ENCODE measurements at regions not wholly inside any gene's neighbourhood (a gene's known extent, or its start where the extent isn't known, plus 50 kb on each side); places are given as distances from the start of the nearest gene placed in this dataset.

- no peaks in the 10 kb centered on the region for H3K36me3 ChIP-seq (ENCODE audit: control insufficient read depth in 4 of 4, insufficient read depth in 4 of 4, low read length in 4 of 4)
These were observed 57.1 kb upstream of the NKAP start for GRCh38 chrX:120000490-120001246.

GRCh38 chrX:119999087-119999634, 55.6 kb upstream of the NKAP start:
- TF ChIP-seq CTCF (IDR thresholded peaks at IDR 0.05; ENCODE audit: control extremely low read depth, extremely low read depth), result no peak
- no peak for DNase-seq
- Histone ChIP-seq H3K4me3 (no peak overlapping the region), H3K27me3 (ENCODE audit: control insufficient read depth in 3 of 3, insufficient read depth in 3 of 3, low read length in 2 of 3) (peaks cover 11 to 74% (median 64%) of the 10 kb centered on the region in 3 donors), H3K4me1 (ENCODE audit: control insufficient read depth in 5 of 5, insufficient read depth in 5 of 5, low read length in 5 of 5) (no peaks in the 10 kb centered on the region), H3K9me3 (ENCODE audit: control insufficient read depth in 4 of 4, insufficient read depth in 3 of 4, low read length in 3 of 4) (no peaks in the 10 kb centered on the region), H3K9ac (ENCODE audit: insufficient read depth in 1 of 2, low read length in 2 of 2) (no peak overlapping the region), H3K27ac (ENCODE audit: low read depth in 1 of 2, low read length in 1 of 2) (no peak overlapping the region), H3K36me3 (ENCODE audit: control insufficient read depth in 4 of 4, insufficient read depth in 4 of 4, low read length in 4 of 4) (no peaks in the 10 kb centered on the region)
- 5 to 34% methylated on average over 19 to 20 of the region's 20 CpGs for WGBS, 2 donors
- no peak for ATAC-seq (ENCODE audit: insufficient read depth, low FRiP score)

More at GRCh38 chrX:120000490-120001246, 57.1 kb upstream of the NKAP start:
- Histone ChIP-seq H3K4me1 (ENCODE audit: control insufficient read depth in 5 of 5, insufficient read depth in 5 of 5, low read length in 5 of 5) (no peaks in the 10 kb centered on the region), H3K9ac (ENCODE audit: insufficient read depth in 1 of 2, low read length in 2 of 2) (no peak overlapping the region), H3K9me3 (ENCODE audit: control insufficient read depth in 4 of 4, insufficient read depth in 3 of 4, low read length in 3 of 4) (no peaks in the 10 kb centered on the region), H3K27me3 (ENCODE audit: control insufficient read depth in 3 of 3, insufficient read depth in 3 of 3, low read length in 2 of 3) (peaks cover 11 to 68% (median 53%) of the 10 kb centered on the region in 3 donors), H3K4me3 (no peak overlapping the region), H3K27ac (ENCODE audit: low read depth in 1 of 2, low read length in 1 of 2) (no peak overlapping the region)
- no peak for ATAC-seq (ENCODE audit: insufficient read depth, low FRiP score)
- no peak for DNase-seq
- TF ChIP-seq CTCF (IDR thresholded peaks at IDR 0.05; ENCODE audit: control extremely low read depth, extremely low read depth), result no peak
- WGBS, 2 donors, result 3 to 37% methylated on average over 27 to 32 of the region's 32 CpGs

- no peak for TF ChIP-seq CTCF (IDR thresholded peaks at IDR 0.05; ENCODE audit: control extremely low read depth, extremely low read depth)
- H3K27me3 ChIP-seq (ENCODE audit: control insufficient read depth in 3 of 3, insufficient read depth in 3 of 3, low read length in 2 of 3), result peaks cover 11 to 78% (median 71%) of the 10 kb centered on the region in 3 donors
These were observed 54.0 kb upstream of the NKAP start for GRCh38 chrX:119997570-119997969.

More at GRCh38 chrX:119997570-119997969, 54.0 kb upstream of the NKAP start:
- Histone ChIP-seq H3K9me3 (ENCODE audit: control insufficient read depth in 4 of 4, insufficient read depth in 3 of 4, low read length in 3 of 4) (no peaks in the 10 kb centered on the region), H3K4me1 (ENCODE audit: control insufficient read depth in 5 of 5, insufficient read depth in 5 of 5, low read length in 5 of 5) (no peaks in the 10 kb centered on the region), H3K4me3 (no peak overlapping the region), H3K9ac (ENCODE audit: insufficient read depth in 1 of 2, low read length in 2 of 2) (no peak overlapping the region), H3K27ac (ENCODE audit: low read depth in 1 of 2, low read length in 1 of 2) (no peak overlapping the region), H3K36me3 (ENCODE audit: control insufficient read depth in 4 of 4, insufficient read depth in 4 of 4, low read length in 4 of 4) (no peaks in the 10 kb centered on the region)
- DNase-seq (no peak), ATAC-seq (ENCODE audit: insufficient read depth, low FRiP score) (no peak)
- 12 to 25% methylated on average over 4 of the region's 4 CpGs for WGBS, 2 donors
